LNCAP (cell line): ENCODE measurements at regions not wholly inside any gene's neighbourhood (a gene's known extent, or its start where the extent isn't known, plus 50 kb on each side); places are given as distances from the start of the nearest gene placed in this dataset.

Experiments used
- TF ChIP-seq, protein P1 (sequence below): fragments of 450-650 bp; IDR thresholded peaks from 2 replicates; pipeline ENCODE4 v1.5.1; 2017; ENCODE audit warnings: mild to moderate bottlenecking

DNA sequence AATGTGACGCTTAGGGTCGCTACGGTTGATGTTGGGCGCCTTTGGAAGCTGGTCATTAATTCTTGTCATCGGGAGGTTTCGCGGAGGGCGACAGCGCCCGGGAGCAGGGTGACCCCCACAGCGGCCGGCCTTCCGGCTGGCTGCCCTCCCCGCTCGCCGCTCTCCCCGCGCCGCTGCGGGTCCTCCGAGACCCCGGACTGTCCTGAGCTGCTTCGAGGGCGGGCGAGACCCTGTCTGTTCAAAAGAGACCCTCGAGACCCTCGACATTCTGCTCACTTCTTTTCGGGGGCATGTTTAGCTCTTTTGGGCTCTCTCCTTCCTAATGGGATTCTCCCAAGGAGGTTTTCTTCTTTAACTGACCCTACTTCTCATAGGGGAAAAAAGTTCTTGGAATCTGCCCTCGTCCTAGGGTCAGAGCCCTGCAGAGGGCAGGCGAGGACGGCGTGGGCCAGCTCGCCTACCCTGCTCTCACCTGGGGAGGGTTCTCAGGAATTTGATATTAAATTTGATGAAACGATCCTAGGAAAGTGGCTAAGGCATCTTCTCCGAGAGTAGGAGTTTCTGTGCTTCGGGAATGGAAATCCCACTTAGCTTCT is 257.0 kb downstream of the OTUD1 start:
- TF ChIP-seq, protein P1, sequence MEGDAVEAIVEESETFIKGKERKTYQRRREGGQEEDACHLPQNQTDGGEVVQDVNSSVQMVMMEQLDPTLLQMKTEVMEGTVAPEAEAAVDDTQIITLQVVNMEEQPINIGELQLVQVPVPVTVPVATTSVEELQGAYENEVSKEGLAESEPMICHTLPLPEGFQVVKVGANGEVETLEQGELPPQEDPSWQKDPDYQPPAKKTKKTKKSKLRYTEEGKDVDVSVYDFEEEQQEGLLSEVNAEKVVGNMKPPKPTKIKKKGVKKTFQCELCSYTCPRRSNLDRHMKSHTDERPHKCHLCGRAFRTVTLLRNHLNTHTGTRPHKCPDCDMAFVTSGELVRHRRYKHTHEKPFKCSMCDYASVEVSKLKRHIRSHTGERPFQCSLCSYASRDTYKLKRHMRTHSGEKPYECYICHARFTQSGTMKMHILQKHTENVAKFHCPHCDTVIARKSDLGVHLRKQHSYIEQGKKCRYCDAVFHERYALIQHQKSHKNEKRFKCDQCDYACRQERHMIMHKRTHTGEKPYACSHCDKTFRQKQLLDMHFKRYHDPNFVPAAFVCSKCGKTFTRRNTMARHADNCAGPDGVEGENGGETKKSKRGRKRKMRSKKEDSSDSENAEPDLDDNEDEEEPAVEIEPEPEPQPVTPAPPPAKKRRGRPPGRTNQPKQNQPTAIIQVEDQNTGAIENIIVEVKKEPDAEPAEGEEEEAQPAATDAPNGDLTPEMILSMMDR: no peak

DNA sequence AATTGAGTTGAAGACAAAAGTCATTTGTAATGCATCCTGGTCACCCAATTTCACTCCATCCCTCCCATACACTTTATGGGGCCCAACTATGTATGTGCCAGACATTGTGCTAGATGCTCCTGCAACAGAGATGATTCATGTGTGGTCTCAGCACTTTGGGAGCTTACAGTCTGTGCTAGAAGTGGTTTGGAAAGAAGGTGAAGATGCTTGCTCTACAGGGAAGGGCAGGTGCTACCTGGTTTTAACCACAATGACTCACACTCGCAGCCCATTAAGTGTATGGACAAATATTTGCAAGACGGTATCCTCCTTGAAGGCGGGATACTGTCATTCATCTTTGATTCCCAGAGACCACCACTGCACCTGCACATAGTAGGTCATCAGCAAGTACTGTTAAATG is 257.6 kb downstream of the OTUD1 start:
- TF ChIP-seq, protein P1: no peak

DNA sequence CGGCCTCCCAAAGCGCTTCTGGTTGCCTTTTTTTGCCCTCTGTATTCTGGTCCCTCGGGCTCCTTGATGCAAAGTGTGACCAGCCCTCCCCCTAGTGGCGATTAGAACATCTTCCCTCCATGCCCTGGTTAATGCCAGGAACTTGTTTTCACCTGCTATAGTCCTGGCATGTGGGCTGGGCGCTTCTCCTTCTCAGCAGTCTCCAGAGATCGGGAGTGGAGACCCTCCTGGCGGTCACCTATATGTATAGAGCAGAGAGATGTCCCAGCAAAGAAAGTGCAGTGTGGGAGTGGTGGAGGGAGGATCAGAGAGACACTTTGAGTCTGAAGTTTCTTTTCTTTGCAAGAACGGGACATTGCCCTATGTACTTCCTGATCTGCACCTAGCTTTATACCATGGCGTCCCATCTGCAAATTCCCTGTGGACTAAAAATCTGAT is 264.1 kb downstream of the OTUD1 start:
- TF ChIP-seq, protein P1: peak; percentile 80

DNA sequence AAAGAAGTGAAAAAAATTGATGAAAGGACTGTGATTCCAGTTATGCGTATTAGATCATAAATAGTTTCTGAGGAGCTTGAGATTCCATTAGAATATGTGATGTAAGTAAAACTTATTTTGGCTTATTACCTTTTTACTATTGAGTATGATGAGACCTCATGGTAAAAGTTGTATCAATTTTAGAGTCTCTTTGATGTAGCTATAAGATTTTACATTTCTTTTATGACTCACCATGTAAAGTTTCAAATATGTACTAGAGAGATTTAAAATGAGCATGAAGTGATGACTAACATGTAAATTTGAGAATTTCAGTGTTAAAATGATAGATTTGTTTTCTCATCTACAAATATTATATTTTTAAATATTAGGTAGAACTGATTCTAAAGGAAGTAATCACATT is 276.5 kb downstream of the OTUD1 start:
- TF ChIP-seq, protein P1: no peak

DNA sequence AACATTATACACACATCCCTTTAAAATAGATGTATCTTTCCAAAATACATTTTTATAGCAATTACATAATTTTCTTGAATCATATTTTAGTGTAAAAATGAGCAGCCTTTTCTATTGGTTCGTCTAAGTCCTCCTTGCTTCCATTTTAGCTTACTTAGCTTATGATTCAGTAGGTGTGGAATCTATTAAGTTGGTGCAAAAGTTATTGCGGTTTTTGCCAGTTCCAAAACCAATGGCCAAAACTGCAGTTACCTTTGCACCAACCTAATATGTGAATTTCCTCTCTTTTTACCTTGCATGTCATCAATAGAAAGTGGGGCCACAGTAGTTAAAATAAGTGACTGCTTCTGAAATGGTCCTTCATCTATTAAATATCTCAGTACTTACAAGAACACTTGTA is 279.0 kb downstream of the OTUD1 start:
- TF ChIP-seq, protein P1: no peak

DNA sequence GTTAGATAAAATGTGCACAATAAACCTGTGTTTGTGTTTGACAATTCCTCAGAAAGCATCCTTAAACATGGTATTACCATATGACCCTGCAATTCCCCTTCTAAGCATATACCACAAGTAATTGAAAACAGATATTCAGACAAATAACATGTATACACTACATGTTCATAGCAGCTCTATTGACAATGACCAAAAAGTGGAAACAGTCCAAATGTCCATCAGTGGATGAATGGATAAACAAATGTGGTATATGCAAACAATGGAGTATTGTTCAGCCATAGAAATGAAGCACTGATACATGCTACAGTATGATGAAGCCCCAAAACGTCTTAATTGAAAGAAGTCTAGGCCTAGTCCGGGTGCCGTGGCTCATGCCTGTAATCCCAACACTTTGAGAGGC is 280.1 kb downstream of the OTUD1 start:
- TF ChIP-seq, protein P1: no peak

DNA sequence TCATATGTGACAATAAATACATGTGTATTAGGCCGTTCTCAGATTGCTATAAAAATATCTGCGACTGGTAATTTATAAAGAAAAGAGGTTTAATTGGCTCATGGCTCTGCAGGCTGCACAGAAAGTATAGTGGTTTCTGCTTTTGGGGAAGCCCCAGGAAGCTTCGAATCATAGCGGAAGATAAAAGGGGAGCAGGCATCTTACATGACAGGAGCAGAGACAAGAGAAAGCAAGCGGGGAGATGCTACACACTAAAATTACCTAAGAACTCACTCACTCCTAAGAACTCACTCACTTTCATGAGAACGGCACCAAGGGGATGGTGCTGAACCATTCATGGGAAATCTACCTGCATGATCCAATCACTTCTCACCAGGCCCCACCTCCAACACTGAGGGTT is 284.9 kb downstream of the OTUD1 start:
- TF ChIP-seq, protein P1: no peak

DNA sequence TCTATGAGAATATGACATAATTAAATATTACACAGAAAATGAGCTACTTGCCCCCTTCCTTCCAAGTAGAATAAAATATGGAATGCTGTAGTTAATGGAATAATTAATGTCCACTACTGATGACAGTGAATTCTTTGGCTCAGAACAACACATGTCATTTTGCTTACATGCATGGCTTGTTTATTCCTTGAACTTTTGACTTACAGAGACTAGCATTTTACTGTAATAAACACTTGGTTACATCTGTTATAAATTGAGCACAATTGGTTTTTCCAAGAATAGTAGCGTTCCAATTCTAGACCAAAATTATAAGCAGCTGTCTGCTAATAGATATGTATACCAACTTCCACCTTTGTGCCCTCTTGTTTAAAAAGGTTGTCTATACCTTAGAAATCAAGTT is 286.7 kb downstream of the OTUD1 start:
- TF ChIP-seq, protein P1: no peak
